WTC11 (cell line): ENCODE measurements at regions not wholly inside any gene's neighbourhood (a gene's known extent, or its start where the extent isn't known, plus 50 kb on each side); places are given as distances from the start of the nearest gene placed in this dataset.

Experiments used
- ATAC-seq: fragments of 200-7000 bp; cut with Tn5 transposase; 2 replicates; pipeline ENCODE4 v1.10.0; 2021; ENCODE audit warnings: mild to moderate bottlenecking, moderate library complexity
- CTCF ChIA-PET: fragments of 300-600 bp; sonication (Branson Sonifier 250); formaldehyde crosslinking; loops from one replicate; lab custom pipeline; 2021; ENCODE audit warnings: antibody characterized with exemption; lab: Charles Lee
- POLR2A ChIA-PET: fragments of 350-600 bp; sonication (Branson Sonifier 250); formaldehyde crosslinking; loops from one replicate; lab custom pipeline; 2021; ENCODE audit warnings: antibody characterized with exemption; lab: Charles Lee
- DNase-seq: peaks from one replicate; pipeline ENCODE4 v3.0.0; 2021; ENCODE audit warnings: low spot score
- H3K27ac Mint-ChIP-seq: 2 replicates; pipeline ENCODE4 v1.8.0; 2021; ENCODE audit warnings: mixed read lengths
- H3K27me3 Mint-ChIP-seq: 2 replicates; pipeline ENCODE4 v1.8.0; 2021; ENCODE audit warnings: low read depth, mild to moderate bottlenecking, moderate library complexity, mixed read lengths
- H3K36me3 Mint-ChIP-seq: 2 replicates; pipeline ENCODE4 v1.8.0; 2021; ENCODE audit warnings: mixed read lengths
- H3K4me1 Mint-ChIP-seq: 2 replicates; pipeline ENCODE4 v1.8.0; 2022; ENCODE audit warnings: mixed read lengths
- H3K4me3 Mint-ChIP-seq: 2 replicates; pipeline ENCODE4 v1.8.0; 2021; ENCODE audit warnings: mild to moderate bottlenecking, moderate library complexity, mixed read lengths
- H3K9me3 Mint-ChIP-seq: 2 replicates; pipeline ENCODE4 v1.8.0; 2021; ENCODE audit warnings: mixed read lengths
- HMGA2 ChIP-seq: fragments of 250-450 bp; sonication (Bioruptor Pico); IDR thresholded peaks from 2 replicates; pipeline ENCODE4 v1.4.0; 2021; ENCODE audit warnings: mild to moderate bottlenecking, moderate library complexity
- NFE2L1 ChIP-seq: sonication (generic); formaldehyde crosslinking; IDR thresholded peaks from 2 replicates; pipeline ENCODE4 v1.8.1; 2023; ENCODE audit warnings: missing genetic modification reagents
- NFYB ChIP-seq: sonication (generic); formaldehyde crosslinking; conservative IDR thresholded peaks from 2 replicates; pipeline ENCODE4 v1.8.0; 2022; ENCODE audit warnings: low read depth, missing genetic modification reagents
- NR1H2 ChIP-seq: sonication (generic); formaldehyde crosslinking; IDR thresholded peaks from 2 replicates; pipeline ENCODE4 v1.9.0; 2021; ENCODE audit warnings: mild to moderate bottlenecking, moderate library complexity, missing genetic modification reagents
- TF ChIP-seq, protein P1 (sequence below): sonication (generic); formaldehyde crosslinking; IDR thresholded peaks from 2 replicates; pipeline ENCODE4 v1.8.1; 2022; ENCODE audit warnings: missing genetic modification reagents, borderline replicate concordance
- TF ChIP-seq, protein P2 (sequence below): fragments of 250-450 bp; sonication (Bioruptor Pico); conservative IDR thresholded peaks from 2 replicates; pipeline ENCODE4 v1.9.0; 2021; ENCODE audit warnings: mild to moderate bottlenecking
- TF ChIP-seq, protein P3 (sequence below): sonication (generic); formaldehyde crosslinking; IDR thresholded peaks from 2 replicates; pipeline ENCODE4 v1.8.1; 2023; ENCODE audit warnings: mild to moderate bottlenecking, missing genetic modification reagents, borderline replicate concordance
- TF ChIP-seq, protein P4 (sequence below): sonication (generic); formaldehyde crosslinking; IDR thresholded peaks from 2 replicates; pipeline ENCODE4 v1.8.0; 2022; ENCODE audit warnings: missing genetic modification reagents
- TF ChIP-seq, protein P5 (sequence below): sonication (generic); formaldehyde crosslinking; IDR thresholded peaks from 2 replicates; pipeline ENCODE4 v1.8.1; 2022; ENCODE audit warnings: mild to moderate bottlenecking, missing genetic modification reagents, moderate library complexity, borderline replicate concordance
- TF ChIP-seq, protein P6 (sequence below): sonication (generic); formaldehyde crosslinking; IDR thresholded peaks from 2 replicates; pipeline ENCODE4 v1.8.1; 2022; ENCODE audit warnings: low read depth, mild to moderate bottlenecking, moderate library complexity, missing genetic modification reagents, borderline replicate concordance

DNA sequence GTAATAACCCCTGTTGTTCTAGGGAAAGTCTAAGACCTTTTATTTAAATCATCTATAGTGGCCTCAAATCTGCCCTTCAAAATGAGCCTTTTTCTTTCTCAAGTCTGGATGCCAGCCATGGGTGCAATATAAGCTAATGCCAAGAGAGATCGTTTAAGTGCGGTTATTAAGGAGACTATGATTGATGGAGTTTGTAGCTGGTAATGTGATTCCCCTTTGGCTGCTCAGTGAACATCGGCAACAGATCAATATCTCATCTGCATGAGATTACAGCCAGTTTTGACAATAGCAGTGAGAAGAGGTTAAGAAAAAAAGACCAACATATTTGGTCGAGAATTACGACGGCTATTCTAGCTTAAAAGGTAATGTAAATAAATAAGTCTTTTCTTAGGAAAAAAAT, 1049.4 kb upstream of the NUDT12 start:
- CTCF ChIA-PET = no interaction called here
- POLR2A ChIA-PET = no interaction called here
- ATAC-seq (no peak), DNase-seq (no peak)
- no peaks in the 10 kb centered on the region for H3K36me3 Mint-ChIP-seq
- TF ChIP-seq, protein P1, sequence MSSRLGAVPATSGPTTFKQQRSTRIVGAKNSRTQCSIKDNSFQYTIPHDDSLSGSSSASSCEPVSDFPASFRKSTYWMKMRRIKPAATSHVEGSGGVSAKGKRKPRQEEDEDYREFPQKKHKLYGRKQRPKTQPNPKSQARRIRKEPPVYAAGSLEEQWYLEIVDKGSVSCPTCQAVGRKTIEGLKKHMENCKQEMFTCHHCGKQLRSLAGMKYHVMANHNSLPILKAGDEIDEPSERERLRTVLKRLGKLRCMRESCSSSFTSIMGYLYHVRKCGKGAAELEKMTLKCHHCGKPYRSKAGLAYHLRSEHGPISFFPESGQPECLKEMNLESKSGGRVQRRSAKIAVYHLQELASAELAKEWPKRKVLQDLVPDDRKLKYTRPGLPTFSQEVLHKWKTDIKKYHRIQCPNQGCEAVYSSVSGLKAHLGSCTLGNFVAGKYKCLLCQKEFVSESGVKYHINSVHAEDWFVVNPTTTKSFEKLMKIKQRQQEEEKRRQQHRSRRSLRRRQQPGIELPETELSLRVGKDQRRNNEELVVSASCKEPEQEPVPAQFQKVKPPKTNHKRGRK (CRISPR knock-in tag) = no peak
- TF ChIP-seq, protein P2, sequence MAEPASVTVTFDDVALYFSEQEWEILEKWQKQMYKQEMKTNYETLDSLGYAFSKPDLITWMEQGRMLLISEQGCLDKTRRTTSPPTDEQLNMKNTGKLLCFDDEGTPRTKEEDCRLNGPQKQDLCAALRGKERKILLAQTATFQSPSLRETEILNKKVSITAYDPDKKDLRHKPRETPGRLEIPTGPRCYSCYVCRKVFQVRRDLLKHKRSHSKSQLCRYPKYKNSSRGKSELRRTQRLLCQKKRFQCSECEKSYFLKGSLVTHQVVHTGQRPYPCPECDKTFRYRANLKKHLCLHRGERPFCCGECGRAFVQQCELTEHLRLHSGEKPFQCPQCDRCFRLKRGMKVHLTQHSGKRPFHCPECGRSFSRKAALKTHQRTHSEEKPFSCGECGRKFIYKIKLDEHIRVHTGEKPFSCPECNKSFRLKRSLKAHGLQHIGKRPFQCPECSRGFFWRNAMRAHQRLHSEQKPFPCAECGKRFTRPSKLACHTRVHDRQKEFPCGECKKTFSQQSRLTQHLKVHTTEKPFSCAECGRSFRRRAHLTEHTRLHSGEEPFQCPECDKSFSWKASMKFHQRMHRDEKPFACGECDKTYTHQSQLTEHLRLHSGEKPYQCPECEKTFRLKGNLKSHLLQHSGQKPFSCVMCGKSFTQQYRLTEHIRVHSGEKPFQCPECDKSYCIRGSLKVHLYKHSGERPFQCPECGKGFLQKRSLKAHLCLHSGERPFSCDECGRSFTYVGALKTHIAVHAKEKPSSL (CRISPR knock-in tag) = no peak
- no peak overlapping the region for H3K4me3 Mint-ChIP-seq
- no peaks in the 10 kb centered on the region for H3K9me3 Mint-ChIP-seq
- H3K27ac Mint-ChIP-seq = no peak overlapping the region
- no peaks in the 10 kb centered on the region for H3K27me3 Mint-ChIP-seq
- H3K4me1 Mint-ChIP-seq = peaks cover 15% of the 10 kb centered on the region

DNA sequence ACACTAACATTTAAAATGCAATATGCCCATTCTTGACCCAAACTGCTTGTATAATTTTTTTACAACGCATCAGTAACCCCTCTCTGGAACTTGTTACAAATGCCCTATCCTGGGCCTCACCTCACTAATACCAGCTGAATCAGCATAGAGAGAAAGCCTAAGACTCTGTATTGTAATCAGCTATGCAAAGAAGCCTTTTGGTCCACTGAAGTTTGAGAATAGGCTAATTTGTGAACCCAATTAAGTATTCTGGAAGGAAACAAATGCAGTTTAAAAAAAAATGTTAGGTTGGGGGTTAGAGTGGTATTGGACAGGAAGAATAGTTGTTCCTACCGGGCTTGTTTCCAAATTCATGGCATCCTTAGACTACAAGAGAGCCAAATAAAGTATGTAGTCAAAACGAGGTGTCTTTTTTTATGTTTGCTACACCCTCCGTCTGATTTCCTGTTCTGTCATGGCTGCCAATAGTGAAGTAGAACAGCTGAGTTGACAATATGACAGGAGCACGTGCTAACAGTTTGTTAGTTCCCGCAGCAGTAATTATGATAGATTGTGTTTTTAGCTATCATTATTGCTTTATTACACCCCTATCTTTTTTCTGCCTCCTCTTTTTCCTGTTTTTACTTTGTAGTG, 1048.7 kb upstream of the NUDT12 start:
- ChIA-PET POLR2A (no interaction called here), CTCF (no interaction called here)
- TF ChIP-seq, protein P3, sequence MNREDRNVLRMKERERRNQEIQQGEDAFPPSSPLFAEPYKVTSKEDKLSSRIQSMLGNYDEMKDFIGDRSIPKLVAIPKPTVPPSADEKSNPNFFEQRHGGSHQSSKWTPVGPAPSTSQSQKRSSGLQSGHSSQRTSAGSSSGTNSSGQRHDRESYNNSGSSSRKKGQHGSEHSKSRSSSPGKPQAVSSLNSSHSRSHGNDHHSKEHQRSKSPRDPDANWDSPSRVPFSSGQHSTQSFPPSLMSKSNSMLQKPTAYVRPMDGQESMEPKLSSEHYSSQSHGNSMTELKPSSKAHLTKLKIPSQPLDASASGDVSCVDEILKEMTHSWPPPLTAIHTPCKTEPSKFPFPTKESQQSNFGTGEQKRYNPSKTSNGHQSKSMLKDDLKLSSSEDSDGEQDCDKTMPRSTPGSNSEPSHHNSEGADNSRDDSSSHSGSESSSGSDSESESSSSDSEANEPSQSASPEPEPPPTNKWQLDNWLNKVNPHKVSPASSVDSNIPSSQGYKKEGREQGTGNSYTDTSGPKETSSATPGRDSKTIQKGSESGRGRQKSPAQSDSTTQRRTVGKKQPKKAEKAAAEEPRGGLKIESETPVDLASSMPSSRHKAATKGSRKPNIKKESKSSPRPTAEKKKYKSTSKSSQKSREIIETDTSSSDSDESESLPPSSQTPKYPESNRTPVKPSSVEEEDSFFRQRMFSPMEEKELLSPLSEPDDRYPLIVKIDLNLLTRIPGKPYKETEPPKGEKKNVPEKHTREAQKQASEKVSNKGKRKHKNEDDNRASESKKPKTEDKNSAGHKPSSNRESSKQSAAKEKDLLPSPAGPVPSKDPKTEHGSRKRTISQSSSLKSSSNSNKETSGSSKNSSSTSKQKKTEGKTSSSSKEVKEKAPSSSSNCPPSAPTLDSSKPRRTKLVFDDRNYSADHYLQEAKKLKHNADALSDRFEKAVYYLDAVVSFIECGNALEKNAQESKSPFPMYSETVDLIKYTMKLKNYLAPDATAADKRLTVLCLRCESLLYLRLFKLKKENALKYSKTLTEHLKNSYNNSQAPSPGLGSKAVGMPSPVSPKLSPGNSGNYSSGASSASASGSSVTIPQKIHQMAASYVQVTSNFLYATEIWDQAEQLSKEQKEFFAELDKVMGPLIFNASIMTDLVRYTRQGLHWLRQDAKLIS (CRISPR knock-in tag) = no peak
- TF ChIP-seq NR1H2 (CRISPR knock-in tag) (no peak), NFYB (CRISPR knock-in tag) (no peak), NFE2L1 (CRISPR knock-in tag) (no peak), HMGA2 (CRISPR knock-in tag) (no peak)
- TF ChIP-seq, protein P4, sequence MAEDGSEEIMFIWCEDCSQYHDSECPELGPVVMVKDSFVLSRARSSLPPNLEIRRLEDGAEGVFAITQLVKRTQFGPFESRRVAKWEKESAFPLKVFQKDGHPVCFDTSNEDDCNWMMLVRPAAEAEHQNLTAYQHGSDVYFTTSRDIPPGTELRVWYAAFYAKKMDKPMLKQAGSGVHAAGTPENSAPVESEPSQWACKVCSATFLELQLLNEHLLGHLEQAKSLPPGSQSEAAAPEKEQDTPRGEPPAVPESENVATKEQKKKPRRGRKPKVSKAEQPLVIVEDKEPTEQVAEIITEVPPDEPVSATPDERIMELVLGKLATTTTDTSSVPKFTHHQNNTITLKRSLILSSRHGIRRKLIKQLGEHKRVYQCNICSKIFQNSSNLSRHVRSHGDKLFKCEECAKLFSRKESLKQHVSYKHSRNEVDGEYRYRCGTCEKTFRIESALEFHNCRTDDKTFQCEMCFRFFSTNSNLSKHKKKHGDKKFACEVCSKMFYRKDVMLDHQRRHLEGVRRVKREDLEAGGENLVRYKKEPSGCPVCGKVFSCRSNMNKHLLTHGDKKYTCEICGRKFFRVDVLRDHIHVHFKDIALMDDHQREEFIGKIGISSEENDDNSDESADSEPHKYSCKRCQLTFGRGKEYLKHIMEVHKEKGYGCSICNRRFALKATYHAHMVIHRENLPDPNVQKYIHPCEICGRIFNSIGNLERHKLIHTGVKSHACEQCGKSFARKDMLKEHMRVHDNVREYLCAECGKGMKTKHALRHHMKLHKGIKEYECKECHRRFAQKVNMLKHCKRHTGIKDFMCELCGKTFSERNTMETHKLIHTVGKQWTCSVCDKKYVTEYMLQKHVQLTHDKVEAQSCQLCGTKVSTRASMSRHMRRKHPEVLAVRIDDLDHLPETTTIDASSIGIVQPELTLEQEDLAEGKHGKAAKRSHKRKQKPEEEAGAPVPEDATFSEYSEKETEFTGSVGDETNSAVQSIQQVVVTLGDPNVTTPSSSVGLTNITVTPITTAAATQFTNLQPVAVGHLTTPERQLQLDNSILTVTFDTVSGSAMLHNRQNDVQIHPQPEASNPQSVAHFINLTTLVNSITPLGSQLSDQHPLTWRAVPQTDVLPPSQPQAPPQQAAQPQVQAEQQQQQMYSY = no peak
- TF ChIP-seq, protein P5, sequence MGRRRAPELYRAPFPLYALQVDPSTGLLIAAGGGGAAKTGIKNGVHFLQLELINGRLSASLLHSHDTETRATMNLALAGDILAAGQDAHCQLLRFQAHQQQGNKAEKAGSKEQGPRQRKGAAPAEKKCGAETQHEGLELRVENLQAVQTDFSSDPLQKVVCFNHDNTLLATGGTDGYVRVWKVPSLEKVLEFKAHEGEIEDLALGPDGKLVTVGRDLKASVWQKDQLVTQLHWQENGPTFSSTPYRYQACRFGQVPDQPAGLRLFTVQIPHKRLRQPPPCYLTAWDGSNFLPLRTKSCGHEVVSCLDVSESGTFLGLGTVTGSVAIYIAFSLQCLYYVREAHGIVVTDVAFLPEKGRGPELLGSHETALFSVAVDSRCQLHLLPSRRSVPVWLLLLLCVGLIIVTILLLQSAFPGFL (CRISPR knock-in tag) = no peak
- TF ChIP-seq, protein P6, sequence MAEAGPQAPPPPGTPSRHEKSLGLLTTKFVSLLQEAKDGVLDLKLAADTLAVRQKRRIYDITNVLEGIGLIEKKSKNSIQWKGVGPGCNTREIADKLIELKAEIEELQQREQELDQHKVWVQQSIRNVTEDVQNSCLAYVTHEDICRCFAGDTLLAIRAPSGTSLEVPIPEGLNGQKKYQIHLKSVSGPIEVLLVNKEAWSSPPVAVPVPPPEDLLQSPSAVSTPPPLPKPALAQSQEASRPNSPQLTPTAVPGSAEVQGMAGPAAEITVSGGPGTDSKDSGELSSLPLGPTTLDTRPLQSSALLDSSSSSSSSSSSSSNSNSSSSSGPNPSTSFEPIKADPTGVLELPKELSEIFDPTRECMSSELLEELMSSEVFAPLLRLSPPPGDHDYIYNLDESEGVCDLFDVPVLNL (CRISPR knock-in tag) = no peak
- Mint-ChIP-seq H3K9me3 (no peaks in the 10 kb centered on the region), H3K4me3 (no peak overlapping the region), H3K36me3 (no peaks in the 10 kb centered on the region), H3K27ac (no peak overlapping the region), H3K27me3 (no peaks in the 10 kb centered on the region), H3K4me1 (peaks cover 19% of the 10 kb centered on the region)
- DNase-seq = no peak
- ATAC-seq = no peak
